ENCODE measurements at regions not wholly inside any gene's neighbourhood (a gene's known extent, or its start where the extent isn't known, plus 50 kb on each side); places are given as distances from the start of the nearest gene placed in this dataset.

- TF ChIP-seq ATF3 (IDR thresholded peaks at IDR 0.05; ENCODE audit: borderline replicate concordance, extremely low read depth, low read depth, low read length) (no peak), NFYB (IDR thresholded peaks at IDR 0.05; ENCODE audit: insufficient read depth, low read depth, low read length) (no peak), HCFC1 (IDR thresholded peaks at IDR 0.05; ENCODE audit: low read length) (no peak), NBN (IDR thresholded peaks at IDR 0.05) (no peak), CTCF (IDR thresholded peaks at IDR 0.05 in 2 of 3, conservative IDR thresholded peaks at IDR 0.05 in 1 of 3; ENCODE audit: control insufficient read depth in 2 of 3, extremely low read depth in 1 of 3, insufficient read depth in 1 of 3, low read depth in 3 of 3, low read length in 3 of 3) (no peak)
These were observed 73.2 kb upstream of the IPO5 start for GRCh38 chr13:97880311-97880675.

All from GM12878 (cell line).